HL-60 (cell line): ENCODE measurements at regions not wholly inside any gene's neighbourhood (a gene's known extent, or its start where the extent isn't known, plus 50 kb on each side); places are given as distances from the start of the nearest gene placed in this dataset.

ENCODE experiments used
- CTCF ChIP-seq: IDR thresholded peaks from one replicate; pipeline ENCODE4 v1.5.1; 2011; ENCODE audit warnings: low read length, control low read depth, inconsistent platforms; ENCODE audit not compliant: insufficient read depth
- GABPA ChIP-seq: IDR thresholded peaks from 2 replicates; pipeline ENCODE4 v1.6.1; 2012; ENCODE audit warnings: low read depth
- POLR2AphosphoS5 ChIP-seq: IDR thresholded peaks from 2 replicates; pipeline ENCODE4 v1.6.1; 2012; ENCODE audit warnings: low read depth
- REST ChIP-seq: IDR thresholded peaks from 2 replicates; pipeline ENCODE4 v1.6.1; 2012; ENCODE audit warnings: low read depth; ENCODE audit not compliant: insufficient replicate concordance
- SPI1 ChIP-seq: IDR thresholded peaks from 2 replicates; pipeline ENCODE4 v1.6.1; 2012; ENCODE audit warnings: low read depth, mild to moderate bottlenecking, borderline replicate concordance

- TF ChIP-seq CTCF (no peak), GABPA (no peak), POLR2AphosphoS5 (no peak), REST (no peak), SPI1 (no peak)
These were observed 100.8 kb upstream of the TLE4 start for GRCh38 chr9:79470954-79471353.
